ENCODE measurements at regions not wholly inside any gene's neighbourhood (a gene's known extent, or its start where the extent isn't known, plus 50 kb on each side); places are given as distances from the start of the nearest gene placed in this dataset.
"Not testable (repeated sequence)": the region's sequence is repeated elsewhere in the genome, so short reads cannot be mapped to it uniquely, and the experiment has no call there.

DNA sequence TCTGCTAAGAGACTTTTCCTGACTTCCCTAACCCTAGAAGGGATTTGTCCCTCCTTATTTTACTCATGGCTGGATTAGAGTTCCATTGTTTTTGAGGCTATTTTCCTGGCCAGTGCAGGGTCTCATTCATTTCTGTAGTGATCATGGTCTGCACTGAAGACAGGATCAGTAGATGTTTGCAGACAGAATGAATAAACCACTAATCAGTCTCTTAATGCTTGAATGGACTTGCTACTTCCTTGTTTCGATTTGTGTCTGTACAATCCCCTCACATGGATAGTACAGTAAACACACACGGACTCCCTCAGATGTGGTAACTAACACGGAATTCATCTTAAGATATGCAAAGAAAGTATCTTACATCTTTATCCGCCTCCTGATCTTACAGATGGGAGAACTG lies 102.6 kb upstream of the PRB2 start:
- Histone ChIP-seq H3K27ac (ENCODE audit: low read depth in 2 of 2, low read length in 2 of 2) (no peak overlapping the region), H3K9ac (ENCODE audit: low read length in 3 of 3) (no peak overlapping the region), H3K9me3 (ENCODE audit: control insufficient read depth in 2 of 3, insufficient read depth in 1 of 3, low read length in 3 of 3) (no peaks in the 10 kb centered on the region), H3K4me1 (ENCODE audit: control insufficient read depth in 2 of 3, insufficient read depth in 2 of 3, low read depth in 1 of 3, low read length in 3 of 3) (peaks cover 0 to 3% (median 0%) of the 10 kb centered on the region in 3 donors), H3K27me3 (ENCODE audit: control insufficient read depth, insufficient read depth, low read length) (no peaks in the 10 kb centered on the region), H3K4me3 (ENCODE audit: low read length in 3 of 3) (no peak overlapping the region), H3K36me3 (ENCODE audit: control insufficient read depth in 2 of 3, insufficient read depth in 3 of 3, low read length in 3 of 3) (no peaks in the 10 kb centered on the region)
- no peak for FAIRE-seq
- TF ChIP-seq, protein P1, sequence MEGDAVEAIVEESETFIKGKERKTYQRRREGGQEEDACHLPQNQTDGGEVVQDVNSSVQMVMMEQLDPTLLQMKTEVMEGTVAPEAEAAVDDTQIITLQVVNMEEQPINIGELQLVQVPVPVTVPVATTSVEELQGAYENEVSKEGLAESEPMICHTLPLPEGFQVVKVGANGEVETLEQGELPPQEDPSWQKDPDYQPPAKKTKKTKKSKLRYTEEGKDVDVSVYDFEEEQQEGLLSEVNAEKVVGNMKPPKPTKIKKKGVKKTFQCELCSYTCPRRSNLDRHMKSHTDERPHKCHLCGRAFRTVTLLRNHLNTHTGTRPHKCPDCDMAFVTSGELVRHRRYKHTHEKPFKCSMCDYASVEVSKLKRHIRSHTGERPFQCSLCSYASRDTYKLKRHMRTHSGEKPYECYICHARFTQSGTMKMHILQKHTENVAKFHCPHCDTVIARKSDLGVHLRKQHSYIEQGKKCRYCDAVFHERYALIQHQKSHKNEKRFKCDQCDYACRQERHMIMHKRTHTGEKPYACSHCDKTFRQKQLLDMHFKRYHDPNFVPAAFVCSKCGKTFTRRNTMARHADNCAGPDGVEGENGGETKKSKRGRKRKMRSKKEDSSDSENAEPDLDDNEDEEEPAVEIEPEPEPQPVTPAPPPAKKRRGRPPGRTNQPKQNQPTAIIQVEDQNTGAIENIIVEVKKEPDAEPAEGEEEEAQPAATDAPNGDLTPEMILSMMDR (IDR thresholded peaks at IDR 0.05; ENCODE audit: borderline replicate concordance, extremely low read depth, insufficient read depth), result no peak
- intact Hi-C loops (cut with DNase I), result no loop called here
- DNase-seq, result no peak

DNA sequence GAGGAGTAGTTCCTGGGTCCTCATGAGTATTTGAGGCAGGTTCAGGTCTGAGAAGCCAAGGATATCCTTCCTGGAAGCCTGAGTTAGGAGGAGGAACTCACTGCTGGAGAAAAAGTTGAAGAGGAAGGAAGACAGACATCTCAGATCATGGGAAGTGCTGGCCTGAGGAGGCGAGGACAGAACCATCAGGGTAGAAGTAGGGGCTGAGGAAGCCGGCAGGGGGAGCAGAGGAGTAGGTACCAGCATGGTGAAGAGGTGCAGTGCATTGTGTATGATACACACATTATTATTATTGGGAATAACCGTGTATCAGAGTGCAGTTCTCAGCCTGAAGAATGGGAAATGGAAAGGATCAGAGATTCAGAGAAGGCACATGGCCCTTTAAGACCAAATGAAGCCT lies 103.2 kb upstream of the PRB2 start:
- intact Hi-C loops (cut with DNase I); H3K36me3 ChIP-seq (ENCODE audit: control insufficient read depth in 2 of 3, insufficient read depth in 3 of 3, low read length in 3 of 3); H3K4me1 ChIP-seq (ENCODE audit: control insufficient read depth in 2 of 3, insufficient read depth in 2 of 3, low read depth in 1 of 3, low read length in 3 of 3); H3K4me3 ChIP-seq (ENCODE audit: low read length in 3 of 3); H3K27me3 ChIP-seq (ENCODE audit: control insufficient read depth, insufficient read depth, low read length); H3K9ac ChIP-seq (ENCODE audit: low read length in 3 of 3); H3K27ac ChIP-seq (ENCODE audit: low read depth in 2 of 2, low read length in 2 of 2); FAIRE-seq; DNase-seq; H3K9me3 ChIP-seq (ENCODE audit: control insufficient read depth in 2 of 3, insufficient read depth in 1 of 3, low read length in 3 of 3): not testable (repeated sequence)

DNA sequence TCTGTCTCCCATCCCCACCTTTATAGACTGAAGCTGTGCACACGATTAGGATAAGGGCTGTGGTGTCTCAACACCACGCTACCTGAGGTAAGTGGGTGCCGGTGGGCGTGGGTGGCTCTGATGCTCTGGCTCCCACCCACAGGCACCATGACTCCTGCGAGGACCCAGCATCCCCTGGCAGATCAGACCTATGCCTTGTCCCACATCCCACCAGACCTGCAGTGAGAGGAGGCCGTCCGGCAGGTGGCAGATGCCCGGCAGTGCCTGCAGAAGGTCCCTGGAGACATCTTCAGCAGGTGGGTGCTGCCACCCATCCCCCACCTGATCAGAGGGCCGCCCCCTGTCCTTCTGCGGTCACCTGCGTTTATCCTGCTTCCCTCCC lies 104.4 kb upstream of the PRB2 start:
- DNase-seq (no peak), FAIRE-seq (no peak)
- Histone ChIP-seq H3K36me3 (ENCODE audit: control insufficient read depth in 2 of 3, insufficient read depth in 3 of 3, low read length in 3 of 3) (no peaks in the 10 kb centered on the region), H3K4me3 (ENCODE audit: low read length in 3 of 3) (no peak overlapping the region), H3K27ac (ENCODE audit: low read depth in 2 of 2, low read length in 2 of 2) (no peak overlapping the region), H3K9me3 (ENCODE audit: control insufficient read depth in 2 of 3, insufficient read depth in 1 of 3, low read length in 3 of 3) (no peaks in the 10 kb centered on the region), H3K9ac (ENCODE audit: low read length in 3 of 3) (no peak overlapping the region), H3K27me3 (ENCODE audit: control insufficient read depth, insufficient read depth, low read length) (no peaks in the 10 kb centered on the region), H3K4me1 (ENCODE audit: control insufficient read depth in 2 of 3, insufficient read depth in 2 of 3, low read depth in 1 of 3, low read length in 3 of 3) (peaks cover 0 to 3% (median 0%) of the 10 kb centered on the region in 3 donors)
- TF ChIP-seq, protein P1 (IDR thresholded peaks at IDR 0.05; ENCODE audit: borderline replicate concordance, extremely low read depth, insufficient read depth), result no peak
- intact Hi-C loops (cut with DNase I), result no loop called here

DNA sequence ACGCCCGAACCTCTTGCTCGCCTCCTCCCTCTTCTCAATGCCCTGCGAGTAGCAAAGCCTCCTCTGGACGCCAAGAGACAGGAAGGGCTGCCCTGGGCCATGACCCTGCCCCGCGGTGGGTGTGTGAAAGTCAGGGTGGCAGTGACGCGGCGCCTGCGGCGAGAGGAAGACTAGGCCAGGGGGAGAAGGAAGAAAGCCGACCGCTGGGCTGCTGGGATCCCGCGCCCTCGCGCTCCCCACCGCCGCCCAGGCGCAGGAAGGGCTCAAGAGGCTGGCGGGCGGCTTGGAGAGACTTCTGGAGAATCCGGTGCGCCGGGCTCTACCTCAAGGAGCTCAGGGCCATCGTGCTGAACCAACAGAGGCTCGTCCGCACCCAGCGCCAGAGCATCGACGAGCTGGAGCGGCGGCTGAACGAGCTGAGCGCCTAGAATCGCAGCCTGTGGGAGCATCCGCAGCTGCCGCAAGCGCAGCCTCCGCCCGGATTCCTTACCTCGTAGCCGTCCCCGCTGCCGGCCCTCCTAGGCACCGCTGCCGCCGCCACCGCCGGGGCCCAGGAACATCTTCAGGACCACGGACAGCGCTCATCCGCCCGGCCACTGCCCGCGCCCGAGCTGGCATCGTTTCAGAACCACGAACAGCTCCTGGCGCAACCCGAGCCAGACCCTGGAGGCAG lies 105.0 kb upstream of the PRB2 start:
- Histone ChIP-seq H3K36me3 (ENCODE audit: control insufficient read depth in 2 of 3, insufficient read depth in 3 of 3, low read length in 3 of 3) (no peaks in the 10 kb centered on the region), H3K9me3 (ENCODE audit: control insufficient read depth in 2 of 3, insufficient read depth in 1 of 3, low read length in 3 of 3) (no peaks in the 10 kb centered on the region), H3K27me3 (ENCODE audit: control insufficient read depth, insufficient read depth, low read length) (no peaks in the 10 kb centered on the region), H3K4me1 (ENCODE audit: control insufficient read depth in 2 of 3, insufficient read depth in 2 of 3, low read depth in 1 of 3, low read length in 3 of 3) (peaks cover 0 to 3% (median 0%) of the 10 kb centered on the region in 3 donors), H3K4me3 (ENCODE audit: low read length in 3 of 3) (no peak overlapping the region), H3K27ac (ENCODE audit: low read depth in 2 of 2, low read length in 2 of 2) (no peak overlapping the region), H3K9ac (ENCODE audit: low read length in 3 of 3) (no peak overlapping the region)
- intact Hi-C loops (cut with DNase I), result no loop called here
- TF ChIP-seq, protein P1 (IDR thresholded peaks at IDR 0.05; ENCODE audit: borderline replicate concordance, extremely low read depth, insufficient read depth), result no peak
- DNase-seq (peak; percentile 94 to 95 (median 94)), FAIRE-seq (no peak)
